ENCODE measurements at regions not wholly inside any gene's neighbourhood (a gene's known extent, or its start where the extent isn't known, plus 50 kb on each side); places are given as distances from the start of the nearest gene placed in this dataset.

DNA sequence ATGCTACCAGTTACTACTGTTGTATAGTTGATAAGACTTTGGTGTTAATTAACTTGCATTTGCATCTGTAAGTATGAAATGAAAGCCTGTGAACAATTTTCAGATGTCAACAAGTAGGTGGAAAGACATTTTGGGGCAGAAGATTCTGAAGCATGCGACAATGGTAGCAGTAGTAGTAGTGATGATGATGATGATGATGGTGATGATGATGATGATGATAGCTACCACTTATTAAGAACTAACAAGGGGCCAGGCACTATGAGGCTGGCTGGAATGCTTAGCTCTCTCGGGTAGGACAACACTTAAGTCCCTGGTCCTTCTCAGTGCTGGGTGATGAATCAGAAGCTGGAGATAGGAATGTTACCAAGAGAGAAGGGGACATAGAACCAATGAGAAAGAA lies 333.4 kb upstream of the IL12A start:
- H3K9me3 ChIP-seq: no peaks in the 10 kb centered on the region
- intact Hi-C loops (cut with DNase I): no loop called here
- no peak overlapping the region for H3K27ac ChIP-seq
- no peaks in the 10 kb centered on the region for H3K4me1 ChIP-seq
- no peaks in the 10 kb centered on the region for H3K27me3 ChIP-seq
- TF ChIP-seq, protein P1, sequence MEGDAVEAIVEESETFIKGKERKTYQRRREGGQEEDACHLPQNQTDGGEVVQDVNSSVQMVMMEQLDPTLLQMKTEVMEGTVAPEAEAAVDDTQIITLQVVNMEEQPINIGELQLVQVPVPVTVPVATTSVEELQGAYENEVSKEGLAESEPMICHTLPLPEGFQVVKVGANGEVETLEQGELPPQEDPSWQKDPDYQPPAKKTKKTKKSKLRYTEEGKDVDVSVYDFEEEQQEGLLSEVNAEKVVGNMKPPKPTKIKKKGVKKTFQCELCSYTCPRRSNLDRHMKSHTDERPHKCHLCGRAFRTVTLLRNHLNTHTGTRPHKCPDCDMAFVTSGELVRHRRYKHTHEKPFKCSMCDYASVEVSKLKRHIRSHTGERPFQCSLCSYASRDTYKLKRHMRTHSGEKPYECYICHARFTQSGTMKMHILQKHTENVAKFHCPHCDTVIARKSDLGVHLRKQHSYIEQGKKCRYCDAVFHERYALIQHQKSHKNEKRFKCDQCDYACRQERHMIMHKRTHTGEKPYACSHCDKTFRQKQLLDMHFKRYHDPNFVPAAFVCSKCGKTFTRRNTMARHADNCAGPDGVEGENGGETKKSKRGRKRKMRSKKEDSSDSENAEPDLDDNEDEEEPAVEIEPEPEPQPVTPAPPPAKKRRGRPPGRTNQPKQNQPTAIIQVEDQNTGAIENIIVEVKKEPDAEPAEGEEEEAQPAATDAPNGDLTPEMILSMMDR (IDR thresholded peaks at IDR 0.05): no peak
- DNase-seq (ENCODE audit: low spot score in 2 of 2): no peak
- H3K4me3 ChIP-seq: no peak overlapping the region
- no peaks in the 10 kb centered on the region for H3K36me3 ChIP-seq

DNA sequence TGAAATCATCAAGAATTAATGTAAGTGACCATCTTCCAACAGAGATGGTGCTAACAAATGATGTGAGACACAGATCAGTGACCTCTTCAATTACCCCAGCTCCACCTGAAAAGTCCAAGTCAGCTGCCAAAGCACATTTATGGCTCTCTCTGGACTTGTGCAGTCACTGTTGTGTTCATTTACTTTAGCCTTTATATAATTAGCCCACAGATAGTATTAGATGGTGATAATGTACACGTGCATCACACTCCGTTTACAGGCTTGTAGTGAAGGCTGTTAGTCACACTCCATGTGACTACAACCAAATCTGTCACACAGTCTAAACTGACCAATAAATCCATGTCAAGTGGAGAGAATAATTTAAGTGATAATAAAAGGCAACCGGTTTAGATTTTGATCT lies 331.5 kb upstream of the IL12A start:
- Histone ChIP-seq H3K4me1 (no peaks in the 10 kb centered on the region), H3K9me3 (no peaks in the 10 kb centered on the region), H3K27ac (no peak overlapping the region), H3K36me3 (no peaks in the 10 kb centered on the region), H3K4me3 (no peak overlapping the region), H3K27me3 (no peaks in the 10 kb centered on the region)
- DNase-seq (ENCODE audit: low spot score in 2 of 2): no peak
- TF ChIP-seq, protein P1 (IDR thresholded peaks at IDR 0.05): no peak
- intact Hi-C loops (cut with DNase I): no loop called here

DNA sequence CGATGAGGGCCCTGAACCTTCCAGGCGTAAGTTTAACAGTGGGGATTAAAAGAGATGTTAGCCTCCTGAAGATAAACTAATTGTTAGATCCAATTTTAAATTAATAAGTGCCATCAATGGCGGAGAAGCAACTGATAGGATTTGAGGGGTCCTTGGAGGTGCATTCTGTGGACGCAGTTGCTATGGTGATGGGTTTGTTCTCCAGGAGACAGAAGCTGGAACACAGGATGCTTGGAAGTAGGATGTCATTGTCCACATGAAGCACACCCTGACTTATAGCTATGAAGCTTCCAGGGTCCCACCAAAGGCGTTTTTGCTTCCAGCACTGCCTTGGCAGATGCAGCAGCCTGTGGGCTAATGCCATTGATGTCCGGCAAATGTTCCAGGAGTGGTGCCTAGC lies 331.0 kb upstream of the IL12A start:
- H3K27ac ChIP-seq: no peak overlapping the region
- intact Hi-C loops (cut with DNase I): no loop called here
- no peaks in the 10 kb centered on the region for H3K36me3 ChIP-seq
- TF ChIP-seq, protein P1 (IDR thresholded peaks at IDR 0.05): no peak
- no peaks in the 10 kb centered on the region for H3K9me3 ChIP-seq
- no peaks in the 10 kb centered on the region for H3K4me1 ChIP-seq
- H3K27me3 ChIP-seq: no peaks in the 10 kb centered on the region
- no peak overlapping the region for H3K4me3 ChIP-seq
- DNase-seq (ENCODE audit: low spot score in 2 of 2): no peak

DNA sequence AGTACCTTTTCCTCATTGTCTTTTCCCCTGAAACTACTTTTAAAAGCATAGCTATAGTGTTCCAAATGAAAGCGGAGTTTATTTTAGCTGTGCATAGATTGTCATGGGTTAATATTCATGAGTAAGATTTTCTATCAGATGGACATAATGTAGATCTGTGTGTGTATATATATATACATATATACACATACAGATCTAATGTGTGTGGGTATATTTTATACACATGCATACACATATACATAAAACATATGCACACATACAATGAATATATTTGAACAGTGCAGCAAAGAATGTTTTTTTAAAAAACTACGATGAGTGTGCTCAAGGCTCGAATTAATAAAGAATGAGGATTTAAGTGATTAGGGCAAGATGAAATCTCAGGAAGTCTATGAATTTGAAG lies 328.3 kb upstream of the IL12A start:
- no peaks in the 10 kb centered on the region for H3K9me3 ChIP-seq
- H3K4me3 ChIP-seq: no peak overlapping the region
- H3K4me1 ChIP-seq: no peaks in the 10 kb centered on the region
- TF ChIP-seq, protein P1 (IDR thresholded peaks at IDR 0.05): no peak
- no peaks in the 10 kb centered on the region for H3K36me3 ChIP-seq
- DNase-seq (ENCODE audit: low spot score in 2 of 2): no peak
- H3K27ac ChIP-seq: no peak overlapping the region
- intact Hi-C loops (cut with DNase I): no loop called here
- no peaks in the 10 kb centered on the region for H3K27me3 ChIP-seq

DNA sequence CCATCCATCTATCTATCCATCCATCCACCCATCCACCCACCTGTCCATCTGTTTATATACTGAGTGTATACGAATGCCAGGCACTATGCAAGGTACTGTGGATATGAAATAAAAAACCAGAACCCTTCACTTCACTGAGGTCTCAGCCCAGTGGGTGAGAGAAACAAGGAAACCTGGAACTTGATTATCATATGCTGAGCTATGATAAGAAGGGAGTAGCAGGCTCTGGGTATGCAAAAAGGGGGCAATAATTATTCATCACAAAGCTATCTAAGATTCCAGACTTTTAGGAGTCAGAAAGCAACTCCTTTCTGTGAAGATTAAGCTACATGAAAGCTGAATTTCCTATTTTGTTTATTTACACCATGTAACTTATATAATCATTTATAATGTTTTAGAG lies 327.7 kb upstream of the IL12A start:
- no peaks in the 10 kb centered on the region for H3K27me3 ChIP-seq
- no peaks in the 10 kb centered on the region for H3K36me3 ChIP-seq
- TF ChIP-seq, protein P1 (IDR thresholded peaks at IDR 0.05): no peak
- H3K4me1 ChIP-seq: no peaks in the 10 kb centered on the region
- H3K27ac ChIP-seq: no peak overlapping the region
- intact Hi-C loops (cut with DNase I): no loop called here
- DNase-seq (ENCODE audit: low spot score in 2 of 2): no peak
- H3K4me3 ChIP-seq: no peak overlapping the region
- H3K9me3 ChIP-seq: no peaks in the 10 kb centered on the region

DNA sequence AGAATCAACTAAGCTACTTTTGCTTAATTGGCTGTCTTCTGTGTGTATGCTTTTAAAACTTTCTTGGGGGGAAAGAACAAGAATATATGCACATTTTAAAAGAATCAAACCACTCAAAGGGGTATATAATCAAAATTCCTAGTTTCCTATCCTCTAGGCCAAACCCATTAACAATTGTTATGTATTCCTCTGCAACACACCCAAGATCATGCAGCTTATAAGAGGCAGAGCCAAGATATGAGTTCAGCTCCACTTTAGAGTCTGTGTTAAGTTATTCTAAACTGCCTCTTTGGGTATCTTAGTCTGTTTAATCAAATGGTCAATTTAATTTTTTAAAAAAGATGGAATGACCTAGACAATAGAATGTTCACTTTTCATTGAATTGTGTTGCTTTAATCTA lies 326.1 kb upstream of the IL12A start:
- intact Hi-C loops (cut with DNase I): no loop called here
- no peaks in the 10 kb centered on the region for H3K9me3 ChIP-seq
- H3K36me3 ChIP-seq: no peaks in the 10 kb centered on the region
- H3K4me3 ChIP-seq: no peak overlapping the region
- TF ChIP-seq, protein P1 (IDR thresholded peaks at IDR 0.05): no peak
- H3K4me1 ChIP-seq: no peaks in the 10 kb centered on the region
- H3K27me3 ChIP-seq: no peaks in the 10 kb centered on the region
- no peak for DNase-seq (ENCODE audit: low spot score in 2 of 2)
- no peak overlapping the region for H3K27ac ChIP-seq
